Tibial nerve (tissue), 3 donors: ENCODE measurements at regions not wholly inside any gene's neighbourhood (a gene's known extent, or its start where the extent isn't known, plus 50 kb on each side); places are given as distances from the start of the nearest gene placed in this dataset.

Experiments
- POLR2A ChIP-seq, 2 donors: fragments of 450-650 bp; IDR thresholded peaks; one replicate each; pipeline ENCODE4 v1.6.1; 2017; ENCODE audit warnings: antibody characterized with exemption in 2 of 2, mild to moderate bottlenecking in 2 of 2, moderate library complexity in 2 of 2
- TF ChIP-seq, protein P1 (sequence below), 5 experiments: fragments of 200-600 bp in 3 of 5; fragments of 450-650 bp in 2 of 5; sonication (generic) in 3 of 5; IDR thresholded peaks; one replicate each; pipeline ENCODE4 v1.5.1; 2016 to 2019; ENCODE audit warnings: antibody characterized with exemption in 5 of 5, mild to moderate bottlenecking in 3 of 5, moderate library complexity in 2 of 5

GRCh38 chr7:20016669-20017068 is 200.5 kb downstream of the MACC1 start:
- no peak for TF ChIP-seq POLR2A (IDR thresholded peaks at IDR 0.05)
- TF ChIP-seq, protein P1, sequence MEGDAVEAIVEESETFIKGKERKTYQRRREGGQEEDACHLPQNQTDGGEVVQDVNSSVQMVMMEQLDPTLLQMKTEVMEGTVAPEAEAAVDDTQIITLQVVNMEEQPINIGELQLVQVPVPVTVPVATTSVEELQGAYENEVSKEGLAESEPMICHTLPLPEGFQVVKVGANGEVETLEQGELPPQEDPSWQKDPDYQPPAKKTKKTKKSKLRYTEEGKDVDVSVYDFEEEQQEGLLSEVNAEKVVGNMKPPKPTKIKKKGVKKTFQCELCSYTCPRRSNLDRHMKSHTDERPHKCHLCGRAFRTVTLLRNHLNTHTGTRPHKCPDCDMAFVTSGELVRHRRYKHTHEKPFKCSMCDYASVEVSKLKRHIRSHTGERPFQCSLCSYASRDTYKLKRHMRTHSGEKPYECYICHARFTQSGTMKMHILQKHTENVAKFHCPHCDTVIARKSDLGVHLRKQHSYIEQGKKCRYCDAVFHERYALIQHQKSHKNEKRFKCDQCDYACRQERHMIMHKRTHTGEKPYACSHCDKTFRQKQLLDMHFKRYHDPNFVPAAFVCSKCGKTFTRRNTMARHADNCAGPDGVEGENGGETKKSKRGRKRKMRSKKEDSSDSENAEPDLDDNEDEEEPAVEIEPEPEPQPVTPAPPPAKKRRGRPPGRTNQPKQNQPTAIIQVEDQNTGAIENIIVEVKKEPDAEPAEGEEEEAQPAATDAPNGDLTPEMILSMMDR (IDR thresholded peaks at IDR 0.05): no peak
